ENCODE measurements at regions not wholly inside any gene's neighbourhood (a gene's known extent, or its start where the extent isn't known, plus 50 kb on each side); places are given as distances from the start of the nearest gene placed in this dataset.

DNA sequence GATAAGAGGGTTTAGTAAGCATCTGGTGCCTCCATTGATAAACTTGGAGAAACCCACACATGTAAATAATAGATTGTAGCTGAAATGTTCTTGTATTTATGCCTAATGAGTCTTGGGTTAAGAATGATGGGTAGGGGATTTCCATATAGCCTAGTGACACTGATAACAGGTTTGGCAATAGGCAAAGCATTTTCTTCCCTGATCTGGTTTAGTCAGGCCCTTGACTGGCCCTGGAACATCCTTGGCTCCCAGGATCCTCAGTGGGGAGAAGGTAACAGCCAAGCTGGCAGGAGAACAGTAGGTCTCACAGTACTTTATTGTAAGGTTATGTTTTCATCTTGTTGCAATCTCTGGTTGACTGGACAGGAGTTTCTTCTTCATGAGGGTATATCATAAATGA is 228.4 kb downstream of the DIPK2A start:
- no peaks in the 10 kb centered on the region for H3K4me1 Mint-ChIP-seq (ENCODE audit: low read depth)
- peaks cover 0 to under 1% of the 10 kb centered on the region in 2 donors for H3K36me3 Mint-ChIP-seq (ENCODE audit: insufficient read depth in 2 of 2)

DNA sequence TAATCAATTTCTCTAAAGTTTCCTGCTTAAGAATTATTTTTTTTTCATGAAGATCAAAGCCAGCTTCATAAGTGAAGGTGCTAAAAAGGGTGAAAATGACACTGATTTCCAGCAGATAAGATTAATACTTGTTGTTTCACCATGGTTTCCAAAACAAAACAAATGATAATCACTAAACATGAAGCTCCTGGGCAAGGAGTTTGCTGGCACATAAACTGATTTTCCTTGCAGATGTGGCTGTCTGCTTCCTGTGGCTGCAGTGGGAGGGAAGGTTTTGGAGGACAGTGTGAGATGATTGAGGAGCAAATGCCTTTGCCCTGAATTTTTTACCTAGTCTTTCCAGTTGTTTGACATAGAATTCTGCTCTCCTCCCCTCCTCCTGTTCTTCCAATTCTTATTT is 228.8 kb downstream of the DIPK2A start:
- H3K9me3 Mint-ChIP-seq: peaks cover 0 to 4% of the 10 kb centered on the region in 2 donors
- no peaks in the 10 kb centered on the region for H3K27me3 Mint-ChIP-seq (ENCODE audit: low read depth)
- H3K36me3 Mint-ChIP-seq (ENCODE audit: insufficient read depth in 2 of 2): no peaks in the 10 kb centered on the region
- DNase-seq (no peak), ATAC-seq (replicated peaks in 1 of 2) (no peak)
- no peaks in the 10 kb centered on the region for H3K4me1 Mint-ChIP-seq (ENCODE audit: low read depth)
- H3K4me3 Mint-ChIP-seq: no peak overlapping the region
- no peak overlapping the region for H3K27ac Mint-ChIP-seq

More for the DNA sequence above, 228.4 kb downstream of the DIPK2A start:
- H3K9me3 Mint-ChIP-seq: peaks cover 2 to 4% of the 10 kb centered on the region in 2 donors
- H3K27ac Mint-ChIP-seq: no peak overlapping the region
- DNase-seq (no peak), ATAC-seq (replicated peaks in 1 of 2) (no peak)
- no peaks in the 10 kb centered on the region for H3K27me3 Mint-ChIP-seq (ENCODE audit: low read depth)
- no peak overlapping the region for H3K4me3 Mint-ChIP-seq

DNA sequence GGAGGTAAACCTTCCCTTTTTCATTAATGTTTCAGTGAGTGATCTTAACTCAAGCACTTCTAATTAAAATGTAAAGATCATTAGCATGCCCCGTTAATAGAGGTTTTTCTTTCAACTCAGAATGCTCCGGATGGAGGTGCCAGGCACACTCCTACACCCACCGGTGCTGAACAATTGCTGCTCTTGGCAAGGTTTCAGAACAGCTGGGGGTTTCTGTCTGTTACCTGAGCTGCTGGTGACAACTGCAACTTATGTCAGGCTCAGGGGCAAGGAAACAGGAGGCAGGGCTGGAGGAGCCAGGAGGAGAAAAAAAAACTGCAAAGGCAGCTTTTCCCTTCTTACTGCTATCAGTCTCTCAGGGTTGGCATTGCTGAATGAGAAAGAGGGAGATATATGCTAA is 250.1 kb downstream of the DIPK2A start:
- ATAC-seq (replicated peaks in 1 of 2): no peak
- H3K36me3 Mint-ChIP-seq (ENCODE audit: insufficient read depth in 2 of 2): no peaks in the 10 kb centered on the region
- DNase-seq: no peak
- H3K27me3 Mint-ChIP-seq (ENCODE audit: low read depth): peaks cover 7% of the 10 kb centered on the region
- no peaks in the 10 kb centered on the region for H3K4me1 Mint-ChIP-seq (ENCODE audit: low read depth)
- no peak overlapping the region for H3K4me3 Mint-ChIP-seq
- no peaks in the 10 kb centered on the region for H3K9me3 Mint-ChIP-seq
- no peak overlapping the region for H3K27ac Mint-ChIP-seq

DNA sequence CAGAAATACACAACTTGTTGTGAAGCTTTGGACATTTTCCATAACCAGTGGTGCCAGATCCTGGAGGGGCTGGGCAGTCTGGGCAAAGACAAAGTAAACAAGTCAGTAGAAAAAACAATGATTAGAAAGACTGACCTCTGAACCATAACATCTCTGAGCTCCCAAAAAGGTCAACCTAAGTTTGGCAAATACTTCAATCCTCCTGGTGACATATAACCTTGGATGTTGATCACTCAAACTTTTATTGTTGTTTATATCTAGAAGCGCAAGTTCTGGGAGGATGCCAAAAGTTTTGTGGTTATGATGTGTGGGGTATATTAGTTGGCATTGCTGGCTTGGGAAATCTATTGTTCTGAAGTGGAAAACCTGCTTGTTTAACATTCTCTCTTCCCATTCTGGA is 257.7 kb downstream of the DIPK2A start:
- Mint-ChIP-seq H3K27me3 (ENCODE audit: low read depth) (peaks cover 8% of the 10 kb centered on the region), H3K36me3 (ENCODE audit: insufficient read depth in 2 of 2) (no peaks in the 10 kb centered on the region), H3K4me1 (ENCODE audit: low read depth) (no peaks in the 10 kb centered on the region), H3K27ac (no peak overlapping the region), H3K4me3 (no peak overlapping the region), H3K9me3 (no peaks in the 10 kb centered on the region)
- ATAC-seq (replicated peaks in 1 of 2) (no peak), DNase-seq (no peak)

DNA sequence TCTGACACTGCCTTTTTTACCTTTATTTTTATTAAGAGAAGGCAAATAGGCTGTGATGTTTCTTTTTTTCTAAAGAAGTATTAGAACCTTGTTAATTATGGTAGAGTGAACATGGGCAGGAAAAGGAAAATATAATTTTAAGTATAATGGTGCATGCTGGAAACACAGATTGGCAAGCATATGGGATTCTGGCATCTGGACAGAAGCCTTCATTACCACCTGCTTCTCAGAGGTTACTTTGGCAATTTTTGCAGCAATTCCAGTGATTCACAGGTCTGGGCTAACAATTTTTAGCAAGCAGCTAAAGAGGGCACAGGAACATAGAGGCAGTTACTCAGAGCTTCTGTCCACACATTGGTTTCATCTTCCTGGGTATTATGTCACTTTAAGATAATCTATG is 258.3 kb downstream of the DIPK2A start:
- Mint-ChIP-seq H3K9me3 (no peaks in the 10 kb centered on the region), H3K4me3 (no peak overlapping the region), H3K27me3 (ENCODE audit: low read depth) (peaks cover 8% of the 10 kb centered on the region), H3K4me1 (ENCODE audit: low read depth) (no peaks in the 10 kb centered on the region), H3K27ac (no peak overlapping the region), H3K36me3 (ENCODE audit: insufficient read depth in 2 of 2) (no peaks in the 10 kb centered on the region)
- DNase-seq (no peak), ATAC-seq (replicated peaks in 1 of 2) (no peak)

DNA sequence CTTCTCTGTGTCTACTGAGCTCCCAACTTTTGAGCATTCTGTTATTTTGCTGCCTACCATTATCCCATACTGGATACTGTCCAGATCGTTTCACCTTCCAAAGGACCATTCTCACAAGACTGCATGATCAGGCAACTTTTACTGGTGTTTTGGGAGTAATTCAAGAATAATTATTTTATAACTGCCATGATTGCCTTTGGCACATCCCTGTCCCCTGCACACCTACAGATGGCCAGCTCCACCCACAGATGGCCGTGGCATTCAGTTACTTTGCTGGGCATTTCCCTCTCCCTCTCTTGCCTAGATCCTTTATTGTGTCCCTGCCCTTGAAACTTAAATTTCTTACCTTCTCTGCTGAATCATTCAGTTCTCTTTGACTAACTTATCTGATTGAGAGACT is 263.9 kb downstream of the DIPK2A start:
- Mint-ChIP-seq H3K27me3 (ENCODE audit: low read depth) (peaks cover 7% of the 10 kb centered on the region), H3K4me3 (no peak overlapping the region), H3K27ac (no peak overlapping the region), H3K36me3 (ENCODE audit: insufficient read depth in 2 of 2) (no peaks in the 10 kb centered on the region), H3K4me1 (ENCODE audit: low read depth) (no peaks in the 10 kb centered on the region), H3K9me3 (no peaks in the 10 kb centered on the region)
- ATAC-seq (replicated peaks in 1 of 2): no peak
- DNase-seq: no peak

DNA sequence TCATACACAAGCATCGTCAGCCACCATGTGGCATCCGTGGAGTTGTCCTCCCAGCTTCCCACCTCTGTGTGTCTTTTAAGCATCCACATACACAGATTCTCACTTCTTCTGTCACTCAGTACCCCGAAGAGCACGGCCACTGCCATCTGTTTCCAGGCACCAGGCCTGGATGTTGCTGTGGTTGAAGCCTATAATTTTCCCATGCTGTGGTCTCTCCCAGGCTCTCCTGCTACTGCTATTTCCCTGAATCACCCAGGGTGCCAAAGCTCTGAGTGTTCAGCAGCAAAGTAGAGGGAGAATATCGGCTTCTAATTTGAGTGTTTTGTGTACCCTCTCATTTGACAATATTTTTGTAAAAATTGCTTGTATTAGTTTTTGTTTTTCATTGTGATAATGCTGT is 265.7 kb downstream of the DIPK2A start:
- H3K9me3 Mint-ChIP-seq: no peaks in the 10 kb centered on the region

DNA sequence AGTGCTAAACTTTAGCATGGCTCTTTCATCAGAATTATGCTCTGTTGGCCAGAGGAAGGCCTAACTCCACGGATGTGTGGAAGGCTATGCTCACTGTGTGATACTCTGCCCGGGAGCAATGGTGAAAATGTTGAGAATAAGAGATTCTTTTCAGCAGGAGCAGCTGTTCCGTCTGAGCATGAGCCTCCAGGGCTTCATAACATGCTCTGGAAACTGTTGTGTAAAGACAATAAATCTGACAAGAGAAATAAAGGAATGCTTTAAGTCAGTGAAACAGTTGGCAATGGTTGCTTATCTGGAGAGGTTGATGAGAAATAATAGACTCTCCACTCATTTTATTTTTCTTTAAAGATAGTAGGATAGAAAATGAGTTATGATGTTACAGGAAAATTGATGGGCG is 269.8 kb downstream of the DIPK2A start:
- ATAC-seq (replicated peaks in 1 of 2) (no peak), DNase-seq (no peak)
- H3K36me3 Mint-ChIP-seq (ENCODE audit: insufficient read depth in 2 of 2): no peaks in the 10 kb centered on the region
- no peak overlapping the region for H3K27ac Mint-ChIP-seq
- H3K9me3 Mint-ChIP-seq: no peaks in the 10 kb centered on the region
- no peaks in the 10 kb centered on the region for H3K4me1 Mint-ChIP-seq (ENCODE audit: low read depth)
- H3K4me3 Mint-ChIP-seq: no peak overlapping the region
- H3K27me3 Mint-ChIP-seq (ENCODE audit: low read depth): peaks cover 7% of the 10 kb centered on the region

More for the DNA sequence above, 265.7 kb downstream of the DIPK2A start:
- no peaks in the 10 kb centered on the region for H3K4me1 Mint-ChIP-seq (ENCODE audit: low read depth)
- ATAC-seq (replicated peaks in 1 of 2) (no peak), DNase-seq (no peak)
- no peak overlapping the region for H3K4me3 Mint-ChIP-seq
- no peaks in the 10 kb centered on the region for H3K36me3 Mint-ChIP-seq (ENCODE audit: insufficient read depth in 2 of 2)
- H3K27me3 Mint-ChIP-seq (ENCODE audit: low read depth): peaks cover 7% of the 10 kb centered on the region
- no peak overlapping the region for H3K27ac Mint-ChIP-seq

DNA sequence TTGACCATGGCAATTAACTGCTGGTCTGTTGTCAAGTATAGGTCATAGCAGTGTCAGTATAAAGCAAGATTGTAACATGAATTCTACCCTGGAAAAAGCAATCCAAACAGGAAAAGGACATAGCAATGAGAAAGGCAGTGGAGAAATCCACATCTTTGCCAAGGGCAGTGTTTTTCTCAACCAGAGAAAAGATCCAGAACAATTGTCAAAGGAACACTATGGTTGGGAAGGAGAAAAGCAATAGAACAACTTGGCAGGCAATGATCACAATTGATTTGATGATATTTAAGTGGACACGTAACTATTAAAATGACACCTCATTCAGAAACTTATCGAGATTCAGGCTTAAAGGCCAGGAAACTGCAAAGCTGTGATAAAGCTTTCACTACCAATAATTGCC is 271.1 kb downstream of the DIPK2A start:
- Mint-ChIP-seq H3K9me3 (no peaks in the 10 kb centered on the region), H3K4me1 (ENCODE audit: low read depth) (no peaks in the 10 kb centered on the region), H3K4me3 (no peak overlapping the region), H3K36me3 (ENCODE audit: insufficient read depth in 2 of 2) (no peaks in the 10 kb centered on the region), H3K27me3 (ENCODE audit: low read depth) (peaks cover 7% of the 10 kb centered on the region), H3K27ac (no peak overlapping the region)
- DNase-seq (no peak), ATAC-seq (replicated peaks in 1 of 2) (no peak)

DNA sequence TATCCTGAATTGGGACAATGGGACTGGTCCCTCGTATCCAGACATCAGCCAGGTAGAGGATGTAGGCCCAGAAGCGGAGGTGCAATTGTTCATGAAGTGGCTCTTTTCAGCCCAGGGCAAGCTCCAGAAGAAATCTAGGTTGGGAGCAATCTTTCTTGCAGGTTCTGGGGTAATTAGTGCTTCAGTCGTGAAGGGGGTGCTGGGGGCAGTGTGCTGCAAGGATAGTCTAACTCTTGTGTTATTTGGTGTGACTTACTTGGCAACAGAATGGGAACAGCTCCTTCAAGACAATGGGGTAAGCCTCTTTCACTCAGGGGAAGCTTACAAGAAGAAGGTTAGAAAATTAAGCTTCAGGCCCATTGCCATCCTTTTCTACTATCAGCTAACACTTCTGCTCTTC is 273.0 kb downstream of the DIPK2A start:
- H3K9me3 Mint-ChIP-seq: peaks cover 0 to 3% of the 10 kb centered on the region in 2 donors
- no peaks in the 10 kb centered on the region for H3K36me3 Mint-ChIP-seq (ENCODE audit: insufficient read depth in 2 of 2)
- no peak overlapping the region for H3K4me3 Mint-ChIP-seq
- no peak overlapping the region for H3K27ac Mint-ChIP-seq
- ATAC-seq (replicated peaks in 1 of 2) (no peak), DNase-seq (no peak)
- no peaks in the 10 kb centered on the region for H3K4me1 Mint-ChIP-seq (ENCODE audit: low read depth)
- peaks cover 2% of the 10 kb centered on the region for H3K27me3 Mint-ChIP-seq (ENCODE audit: low read depth)

DNA sequence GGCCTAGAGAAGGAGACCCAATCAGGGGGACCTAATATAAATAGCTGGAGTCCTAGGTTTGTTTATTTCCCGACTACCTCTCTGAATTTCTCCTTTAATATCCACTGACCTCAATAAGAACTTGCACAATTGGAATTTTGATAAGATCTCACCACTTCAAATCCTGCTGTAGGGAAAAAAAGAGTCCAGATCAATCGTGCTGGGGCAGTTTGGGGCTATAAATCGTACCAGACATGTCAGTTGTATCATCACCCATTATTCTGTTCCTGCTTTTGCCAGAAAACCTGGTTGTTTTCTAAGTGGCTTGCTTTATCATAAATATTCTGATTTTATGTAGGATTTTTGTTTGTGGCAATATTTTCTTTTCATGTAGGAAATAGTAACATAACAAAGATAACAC is 281.3 kb downstream of the DIPK2A start:
- peaks cover 0 to 3% of the 10 kb centered on the region in 2 donors for H3K9me3 Mint-ChIP-seq
- DNase-seq (no peak), ATAC-seq (replicated peaks in 1 of 2) (no peak)
- H3K4me3 Mint-ChIP-seq: no peak overlapping the region
- no peaks in the 10 kb centered on the region for H3K36me3 Mint-ChIP-seq (ENCODE audit: insufficient read depth in 2 of 2)
- H3K27ac Mint-ChIP-seq: no peak overlapping the region
- H3K27me3 Mint-ChIP-seq (ENCODE audit: low read depth): peaks cover 5% of the 10 kb centered on the region
- H3K4me1 Mint-ChIP-seq (ENCODE audit: low read depth): no peaks in the 10 kb centered on the region

DNA sequence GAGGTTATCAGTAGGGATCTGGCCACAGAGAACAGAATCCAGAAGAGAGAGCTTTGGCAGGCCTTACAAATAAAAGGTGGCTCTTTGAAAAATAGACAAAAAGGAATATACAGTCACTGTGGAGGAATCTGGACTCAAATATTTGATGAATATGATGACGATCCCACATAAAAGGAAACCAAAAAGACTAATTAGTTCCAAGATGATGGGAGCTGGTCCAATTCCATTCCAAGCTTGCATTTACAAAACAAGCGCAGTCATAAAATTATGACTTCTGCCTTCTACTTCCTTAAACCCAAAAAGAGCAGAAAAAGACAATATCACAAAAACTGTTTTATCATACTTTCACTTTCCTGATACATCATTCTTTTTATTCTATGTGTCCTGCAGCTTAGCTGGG is 285.8 kb downstream of the DIPK2A start:
- no peak for DNase-seq
- Mint-ChIP-seq H3K36me3 (ENCODE audit: insufficient read depth in 2 of 2) (no peaks in the 10 kb centered on the region), H3K4me3 (no peak overlapping the region), H3K27ac (no peak overlapping the region), H3K27me3 (ENCODE audit: low read depth) (peaks cover 9% of the 10 kb centered on the region), H3K4me1 (ENCODE audit: low read depth) (no peaks in the 10 kb centered on the region), H3K9me3 (no peaks in the 10 kb centered on the region)
- no peak for ATAC-seq (replicated peaks in 1 of 2)

DNA sequence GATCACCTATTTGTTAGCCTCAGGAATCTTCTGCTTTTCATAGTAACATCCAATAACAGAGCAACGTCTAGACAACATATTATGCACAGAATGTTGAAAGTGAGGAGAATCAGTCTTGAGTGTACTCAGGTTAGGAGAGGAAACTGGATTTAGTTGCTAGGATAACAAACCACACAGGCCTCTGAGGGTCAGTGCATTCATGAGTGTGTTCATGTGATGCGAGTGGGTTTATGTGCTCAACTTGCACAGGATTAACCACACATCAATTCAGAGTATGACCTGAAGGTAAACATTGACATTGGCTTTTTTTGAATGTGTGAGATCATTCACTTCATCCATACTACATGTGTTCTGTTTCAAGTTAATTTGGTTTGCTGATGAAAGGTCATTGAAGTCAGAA is 287.6 kb downstream of the DIPK2A start:
- Mint-ChIP-seq H3K27ac (no peak overlapping the region), H3K9me3 (no peaks in the 10 kb centered on the region), H3K36me3 (ENCODE audit: insufficient read depth in 2 of 2) (no peaks in the 10 kb centered on the region), H3K4me3 (no peak overlapping the region), H3K27me3 (ENCODE audit: low read depth) (peaks cover 9% of the 10 kb centered on the region), H3K4me1 (ENCODE audit: low read depth) (no peaks in the 10 kb centered on the region)
- ATAC-seq (replicated peaks in 1 of 2) (no peak), DNase-seq (no peak)

DNA sequence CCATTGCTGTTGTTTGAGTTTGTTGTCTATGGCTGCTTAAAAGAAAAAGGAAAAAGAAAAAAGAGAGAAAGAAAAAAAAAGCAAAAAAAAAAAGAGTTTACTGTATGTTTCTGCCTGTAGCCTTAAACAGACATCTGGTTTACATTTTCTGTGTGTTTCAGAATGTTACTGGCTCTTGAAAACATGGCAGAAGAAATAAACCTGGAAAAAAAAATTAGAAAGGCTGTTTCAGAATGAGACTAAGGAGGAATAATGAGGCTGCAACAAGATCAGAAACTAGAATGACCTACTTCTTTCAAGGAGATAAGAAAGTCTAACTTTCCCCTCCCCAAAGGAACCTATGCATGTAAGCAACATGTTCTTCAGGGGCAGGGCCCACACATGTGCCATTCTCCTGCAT is 292.1 kb downstream of the DIPK2A start:
- DNase-seq: no peak
- no peak overlapping the region for H3K27ac Mint-ChIP-seq
- no peak overlapping the region for H3K4me3 Mint-ChIP-seq
- H3K9me3 Mint-ChIP-seq: no peaks in the 10 kb centered on the region
- no peaks in the 10 kb centered on the region for H3K4me1 Mint-ChIP-seq (ENCODE audit: low read depth)
- ATAC-seq (replicated peaks in 1 of 2): no peak
- no peaks in the 10 kb centered on the region for H3K27me3 Mint-ChIP-seq (ENCODE audit: low read depth)
- H3K36me3 Mint-ChIP-seq (ENCODE audit: insufficient read depth in 2 of 2): no peaks in the 10 kb centered on the region

DNA sequence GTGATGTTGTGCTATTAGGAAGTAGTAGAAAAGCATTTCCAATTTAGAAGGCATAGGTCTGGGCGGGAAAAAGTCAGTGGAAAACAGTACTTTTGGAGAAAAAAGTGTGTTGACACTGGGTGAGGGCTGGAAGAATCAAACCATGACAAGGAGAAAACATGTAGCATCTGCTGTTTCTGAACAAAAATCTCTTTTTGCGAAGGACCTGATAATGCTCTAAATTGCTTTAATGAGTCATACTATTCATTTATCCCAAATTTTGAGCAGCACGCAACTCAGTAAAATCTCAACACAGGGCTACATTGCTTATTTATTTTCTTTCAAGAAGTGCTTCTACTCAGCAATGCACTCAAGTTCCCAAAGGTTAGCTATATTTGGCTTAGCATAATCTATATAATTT is 292.7 kb downstream of the DIPK2A start:
- H3K27me3 Mint-ChIP-seq (ENCODE audit: low read depth): no peaks in the 10 kb centered on the region
- H3K4me1 Mint-ChIP-seq (ENCODE audit: low read depth): no peaks in the 10 kb centered on the region
- H3K9me3 Mint-ChIP-seq: no peaks in the 10 kb centered on the region
- DNase-seq (no peak), ATAC-seq (replicated peaks in 1 of 2) (no peak)
- no peak overlapping the region for H3K27ac Mint-ChIP-seq
- H3K4me3 Mint-ChIP-seq: no peak overlapping the region
- H3K36me3 Mint-ChIP-seq (ENCODE audit: insufficient read depth in 2 of 2): no peaks in the 10 kb centered on the region

Data from activated T-cell treated with anti-CD3 and anti-CD28 coated beads, Interleukin-2, amount 50 U/mL, for 72 hours (primary cell).